GM08714 (cell line): ENCODE measurements at regions not wholly inside any gene's neighbourhood (a gene's known extent, or its start where the extent isn't known, plus 50 kb on each side); places are given as distances from the start of the nearest gene placed in this dataset.

Experiments used
- H3K4me3 ChIP-seq: fragments of 200-500 bp; sonication (Bioruptor generic); 2 replicates; pipeline ENCODE4 v1.5.1; 2014; ENCODE audit warnings: mild to moderate bottlenecking, low read length, inconsistent platforms
- ZNF274 ChIP-seq: IDR thresholded peaks from 2 replicates; pipeline ENCODE4 v1.6.1; 2012; ENCODE audit warnings: mild to moderate bottlenecking, low read depth, low read length

DNA sequence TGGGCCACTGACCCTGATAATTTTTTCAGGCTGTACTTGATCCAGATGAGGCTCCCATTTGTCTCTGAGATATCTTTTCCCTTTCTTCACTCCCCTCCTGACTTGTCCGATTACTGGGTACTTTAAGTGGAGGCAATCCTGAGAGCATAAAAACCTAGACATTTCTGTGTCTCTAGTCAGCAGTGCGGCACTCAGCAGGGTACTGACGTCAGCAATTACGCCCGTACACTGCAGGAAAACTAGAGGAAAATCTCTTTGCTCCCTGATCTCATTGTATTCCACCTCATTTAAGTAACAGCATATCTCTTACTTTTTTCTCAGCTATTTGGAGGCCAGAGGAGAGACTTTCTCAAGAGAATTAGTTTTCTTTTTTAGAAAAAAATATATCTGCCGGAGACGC lies 315.5 kb upstream of the OR4E1 start:
- no peak for TF ChIP-seq ZNF274
- no peak overlapping the region for H3K4me3 ChIP-seq

DNA sequence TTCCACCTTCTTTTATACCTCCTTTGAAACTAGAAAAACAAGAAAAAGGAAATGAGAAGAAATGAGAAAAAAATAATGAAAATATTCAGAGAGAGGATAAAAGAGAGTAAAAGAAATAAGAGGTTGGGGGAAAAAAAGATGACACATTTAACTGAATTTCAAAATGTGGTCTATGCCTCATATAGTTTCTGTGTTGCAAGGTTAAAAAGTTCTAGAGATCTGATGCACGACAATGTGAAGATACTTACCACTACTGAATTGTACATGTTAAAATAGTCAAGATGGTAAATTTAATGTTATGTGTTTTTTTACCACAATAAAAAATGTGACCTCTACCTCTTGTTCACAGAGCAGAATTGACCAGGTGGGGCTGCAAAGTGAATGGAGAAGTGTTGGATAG lies 314.8 kb upstream of the OR4E1 start:
- no peak overlapping the region for H3K4me3 ChIP-seq
- TF ChIP-seq ZNF274, result no peak

DNA sequence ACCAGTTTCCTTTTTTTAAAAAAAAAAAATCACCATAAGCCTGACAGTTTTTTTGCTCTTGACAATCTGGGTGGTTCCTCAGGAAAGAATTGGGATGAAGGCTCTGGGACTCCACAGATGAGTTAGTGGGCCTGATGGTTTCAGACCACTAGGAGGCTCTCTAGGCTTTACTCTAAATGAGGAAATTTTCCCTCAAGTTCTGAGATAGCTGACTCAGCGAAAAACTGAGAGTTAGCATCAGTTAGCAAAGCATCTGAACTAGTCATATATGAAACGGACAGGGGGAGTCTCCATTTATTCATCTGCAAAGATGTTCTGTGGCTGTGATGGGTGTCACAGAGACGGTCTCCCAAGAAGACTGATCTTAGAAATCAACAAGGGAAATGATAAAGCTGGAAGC lies 314.3 kb upstream of the OR4E1 start:
- H3K4me3 ChIP-seq, result no peak overlapping the region
- TF ChIP-seq ZNF274, result no peak

DNA sequence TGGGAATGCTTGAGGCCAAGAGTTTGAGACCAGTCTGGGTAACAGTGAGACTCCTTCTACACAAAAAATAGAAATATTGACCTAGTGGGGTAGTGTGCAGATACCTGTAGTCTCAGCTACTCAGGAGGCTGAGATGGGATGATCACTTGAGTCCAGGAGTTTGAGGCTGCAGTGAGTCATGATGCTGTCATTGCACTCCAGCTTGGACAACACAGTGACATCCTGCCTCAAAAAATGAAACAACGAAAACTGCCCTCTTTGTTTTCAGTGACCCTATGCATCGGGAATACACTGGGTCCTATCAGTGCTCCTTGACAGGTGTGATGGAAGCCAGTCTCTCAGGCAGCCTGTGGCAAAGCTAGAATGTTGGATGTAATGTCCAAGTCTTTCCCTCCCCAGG lies 311.5 kb upstream of the OR4E1 start:
- no peak for TF ChIP-seq ZNF274
- H3K4me3 ChIP-seq, result no peak overlapping the region

DNA sequence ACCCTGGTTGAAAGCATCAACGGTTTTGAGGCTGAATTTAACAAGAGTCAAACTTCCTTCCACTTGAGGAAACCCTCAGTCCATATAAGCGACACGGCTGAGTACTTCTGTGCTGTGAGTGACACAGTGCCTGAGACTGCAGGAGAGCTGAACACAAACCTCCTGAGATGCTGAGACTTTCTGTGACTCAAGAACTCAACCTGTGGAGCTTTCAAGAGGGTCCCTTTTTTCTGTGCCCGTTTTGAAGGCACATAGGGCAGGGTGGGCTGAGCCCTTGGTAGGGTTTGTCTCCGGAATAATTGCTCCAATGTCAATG lies 305.3 kb upstream of the OR4E1 start:
- no peak overlapping the region for H3K4me3 ChIP-seq
- no peak for TF ChIP-seq ZNF274

DNA sequence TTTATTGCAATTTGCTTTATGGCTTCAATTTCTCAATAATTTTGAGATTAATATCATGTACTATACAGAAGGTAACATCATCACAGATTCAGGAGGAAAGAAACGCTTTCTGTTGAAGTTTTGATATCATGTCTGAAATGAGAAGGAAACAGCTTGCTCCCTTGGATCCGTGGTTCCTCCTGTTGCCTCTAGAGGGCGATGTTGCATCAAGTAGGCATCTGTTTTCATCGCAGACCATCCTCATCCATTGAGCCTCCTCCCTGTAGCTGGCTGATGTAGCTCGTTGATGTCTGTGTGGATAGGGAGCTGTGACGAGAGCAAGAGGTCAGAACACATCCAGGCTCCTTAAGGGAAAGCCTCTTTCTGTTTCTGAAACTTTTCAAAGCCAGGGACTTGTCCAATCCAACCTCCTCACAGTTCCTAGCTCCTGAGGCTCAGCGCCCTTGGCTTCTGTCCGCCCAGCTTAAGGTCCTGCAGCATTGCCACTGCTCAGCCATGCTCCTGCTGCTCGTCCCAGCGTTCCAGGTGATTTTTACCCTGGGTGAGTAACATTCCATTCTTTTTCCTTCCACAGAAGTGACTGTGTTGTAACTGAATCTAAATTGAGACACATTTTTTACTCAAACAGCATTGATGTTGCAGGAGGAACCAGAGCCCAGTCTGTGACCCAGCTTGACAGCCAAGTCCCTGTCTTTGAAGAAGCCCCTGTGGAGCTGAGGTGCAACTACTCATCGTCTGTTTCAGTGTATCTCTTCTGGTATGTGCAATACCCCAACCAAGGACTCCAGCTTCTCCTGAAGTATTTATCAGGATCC lies 304.8 kb upstream of the OR4E1 start:
- TF ChIP-seq ZNF274, result no peak
- H3K4me3 ChIP-seq, result no peak overlapping the region

DNA sequence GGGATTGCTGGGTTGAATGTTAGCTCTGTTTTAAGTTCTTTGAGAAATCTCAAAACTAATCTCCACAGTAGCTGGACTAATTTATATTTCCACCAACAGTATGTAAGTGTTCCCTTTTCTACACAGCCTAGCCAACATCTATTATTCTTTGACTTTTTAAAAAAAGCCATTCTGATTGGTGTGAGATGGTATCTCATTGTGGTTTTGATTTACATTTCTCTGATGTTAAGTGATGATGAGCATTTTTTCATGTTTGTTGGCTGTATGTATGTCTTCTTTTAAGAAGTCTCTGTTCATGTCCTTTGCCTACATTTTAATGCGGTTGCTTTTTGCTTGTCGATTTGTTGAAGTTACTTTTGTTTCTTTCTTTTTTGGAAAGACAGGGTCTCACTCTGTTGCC lies 301.1 kb upstream of the OR4E1 start:
- no peak for TF ChIP-seq ZNF274
- no peak overlapping the region for H3K4me3 ChIP-seq

DNA sequence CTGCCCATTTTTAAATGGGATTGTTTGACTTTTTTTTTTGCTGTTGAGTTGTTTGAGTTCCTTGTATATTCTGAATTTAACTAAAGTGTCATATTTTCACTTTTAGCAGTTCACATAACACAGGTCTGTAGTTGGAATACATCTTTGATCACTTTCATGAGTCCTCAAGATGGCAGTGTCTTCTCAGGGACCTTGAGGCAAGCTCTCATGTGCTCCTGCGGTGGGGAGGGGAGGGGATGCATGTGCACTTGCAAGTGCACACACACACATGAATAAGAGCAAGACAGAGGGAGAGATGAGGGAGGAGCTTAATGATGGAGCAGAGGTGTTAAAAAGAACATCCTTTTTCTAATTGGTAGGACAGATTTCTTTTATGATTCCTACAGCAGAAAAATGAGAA lies 291.4 kb upstream of the OR4E1 start:
- no peak overlapping the region for H3K4me3 ChIP-seq

DNA sequence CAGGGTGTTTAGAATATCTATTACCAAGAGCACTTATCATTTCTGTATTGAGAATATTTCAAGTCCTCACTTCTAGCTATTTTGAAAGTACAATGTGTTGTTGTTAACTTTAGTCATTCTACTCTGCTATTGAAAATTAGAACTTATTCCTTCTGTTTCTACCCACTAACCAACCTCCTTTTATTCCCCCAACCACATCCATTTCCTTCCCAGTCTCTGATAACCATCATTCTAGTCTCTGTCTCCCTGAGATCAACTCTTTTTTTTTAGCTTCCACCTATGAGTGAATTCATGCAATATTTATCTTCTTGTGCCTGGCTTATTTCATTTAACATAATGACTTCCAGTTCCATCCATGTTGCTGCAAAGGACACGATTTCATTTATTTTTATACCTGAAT lies 290.6 kb upstream of the OR4E1 start:
- no peak for TF ChIP-seq ZNF274
- H3K4me3 ChIP-seq, result no peak overlapping the region

More for the DNA sequence above, 291.4 kb upstream of the OR4E1 start:
- TF ChIP-seq ZNF274, result no peak

DNA sequence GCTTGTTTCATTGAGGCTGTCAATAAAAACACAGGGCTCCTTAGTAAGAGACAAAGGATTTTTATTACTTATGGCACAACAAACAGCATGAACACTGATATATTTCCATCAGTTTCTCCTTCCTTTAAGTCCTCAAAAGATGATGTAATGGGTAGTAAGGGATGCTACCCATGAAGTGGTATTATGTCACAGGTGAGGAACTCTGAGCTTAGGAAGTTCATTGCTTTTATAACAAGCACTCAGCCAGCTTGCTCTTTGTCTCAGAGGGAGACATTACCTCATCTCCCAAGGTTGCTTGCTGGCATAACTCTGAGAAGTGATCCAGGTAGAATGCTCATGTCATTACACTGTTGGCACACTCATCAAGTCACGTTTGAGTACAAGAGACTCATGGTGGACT lies 287.0 kb upstream of the OR4E1 start:
- TF ChIP-seq ZNF274, result no peak
- H3K4me3 ChIP-seq, result no peak overlapping the region

DNA sequence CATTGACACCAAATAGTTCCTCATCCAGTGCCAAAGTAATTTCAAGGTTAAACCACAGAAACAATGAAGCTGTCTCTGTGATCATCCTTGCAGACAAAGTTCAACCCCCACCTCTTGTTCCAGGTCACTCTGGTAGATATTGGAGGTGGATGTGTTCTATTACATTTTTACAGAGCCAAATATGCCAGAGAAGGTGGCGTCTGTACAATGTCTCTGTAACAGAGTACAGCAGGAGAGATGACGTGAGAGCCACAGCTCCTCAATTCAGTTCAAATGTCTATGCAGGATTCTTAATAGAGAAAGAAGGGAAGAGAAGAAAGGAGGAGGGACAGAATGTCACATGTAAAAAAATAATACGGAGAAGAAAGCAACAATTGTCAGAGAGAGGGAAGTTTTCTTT lies 268.3 kb upstream of the OR4E1 start:
- no peak overlapping the region for H3K4me3 ChIP-seq
- no peak for TF ChIP-seq ZNF274

DNA sequence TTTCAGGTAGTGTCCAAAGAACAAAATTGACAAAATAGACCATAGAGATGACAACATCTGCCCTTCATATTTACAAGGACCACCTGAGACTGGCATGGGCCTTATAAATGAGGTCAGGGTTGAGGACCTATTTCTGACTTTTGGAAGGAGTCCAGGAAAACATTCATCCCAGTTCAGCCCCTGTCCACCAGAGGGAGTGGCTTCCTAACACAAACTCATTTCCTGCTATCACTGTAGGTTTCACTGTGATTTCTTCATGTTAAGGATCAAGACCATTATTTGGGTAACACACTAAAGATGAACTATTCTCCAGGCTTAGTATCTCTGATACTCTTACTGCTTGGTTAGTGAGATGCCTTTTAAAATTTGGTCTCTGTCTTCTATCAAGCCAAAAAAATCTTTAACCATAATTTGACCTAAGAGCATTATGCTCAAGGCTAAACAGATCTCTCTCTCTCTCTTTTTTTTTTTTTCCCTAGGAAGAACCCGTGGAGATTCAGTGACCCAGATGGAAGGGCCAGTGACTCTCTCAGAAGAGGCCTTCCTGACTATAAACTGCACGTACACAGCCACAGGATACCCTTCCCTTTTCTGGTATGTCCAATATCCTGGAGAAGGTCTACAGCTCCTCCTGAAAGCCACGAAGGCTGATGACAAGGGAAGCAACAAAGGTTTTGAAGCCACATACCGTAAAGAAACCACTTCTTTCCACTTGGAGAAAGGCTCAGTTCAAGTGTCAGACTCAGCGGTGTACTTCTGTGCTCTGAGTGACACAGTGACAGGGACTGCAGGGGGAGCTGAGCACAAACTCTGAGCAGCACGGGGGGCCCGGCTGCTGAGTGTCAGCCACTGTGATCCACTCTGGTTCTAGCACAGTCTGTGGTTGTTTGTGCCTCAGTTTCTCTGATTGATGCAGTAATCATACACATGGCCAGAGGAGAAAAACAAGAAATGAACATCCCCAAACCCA lies 267.6 kb upstream of the OR4E1 start:
- H3K4me3 ChIP-seq, result no peak overlapping the region
- no peak for TF ChIP-seq ZNF274

DNA sequence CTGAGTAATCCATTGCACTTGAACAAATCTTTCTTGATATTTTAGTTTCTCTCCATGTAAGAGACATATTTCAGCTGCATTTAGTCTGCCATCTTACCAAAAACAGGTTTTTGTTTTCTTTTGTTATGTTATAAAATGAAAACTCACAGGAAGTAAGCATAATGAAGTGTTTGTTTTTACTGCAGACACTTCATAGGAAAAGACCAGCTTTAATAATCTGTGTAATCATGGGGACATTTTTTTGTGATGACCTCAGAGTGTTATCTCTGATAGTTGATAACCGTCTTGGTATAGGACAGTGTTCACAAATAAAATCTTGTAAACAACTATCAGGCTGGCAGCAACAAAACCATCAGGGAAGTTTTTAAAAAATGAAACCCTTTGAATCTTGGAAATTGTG lies 266.2 kb upstream of the OR4E1 start:
- H3K4me3 ChIP-seq, result no peak overlapping the region
- no peak for TF ChIP-seq ZNF274

DNA sequence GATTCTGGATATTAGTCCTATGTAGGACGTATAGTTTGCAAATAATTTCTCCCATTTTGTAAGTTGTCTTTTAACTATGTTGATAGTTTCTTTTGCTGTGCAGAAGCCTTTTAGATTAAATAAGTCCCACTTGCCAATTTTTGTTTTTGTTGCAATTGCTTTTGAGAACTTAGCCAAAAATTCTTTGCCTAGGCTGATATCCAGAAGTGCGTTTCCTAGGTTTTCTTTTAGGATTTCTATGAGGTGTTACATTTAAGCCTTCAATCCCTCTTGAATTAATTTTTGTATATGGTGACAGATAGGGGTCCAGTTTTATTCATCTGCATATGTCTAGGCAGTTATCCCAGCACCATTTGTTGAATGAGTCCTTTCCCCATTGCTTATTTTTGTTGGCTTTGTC lies 264.4 kb upstream of the OR4E1 start:
- no peak overlapping the region for H3K4me3 ChIP-seq
- no peak for TF ChIP-seq ZNF274

DNA sequence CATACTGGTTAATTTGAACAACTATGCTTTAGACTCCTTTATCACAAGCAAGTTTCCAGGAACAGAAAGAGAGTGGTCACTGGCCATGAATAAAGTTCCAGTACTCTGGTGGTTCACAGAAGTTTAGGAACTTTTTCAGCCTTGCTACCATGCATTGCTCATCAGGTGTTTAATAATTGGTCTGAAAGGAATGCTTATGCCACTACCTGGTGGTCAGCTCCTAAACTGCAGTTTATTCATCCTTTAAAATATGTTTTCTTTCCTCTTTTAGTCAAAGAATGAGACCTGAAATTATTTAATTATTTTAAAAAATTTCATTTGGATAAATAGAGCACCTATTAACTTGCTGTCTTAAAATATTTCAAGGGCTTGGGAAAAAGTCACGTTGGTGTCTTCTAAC lies 260.1 kb upstream of the OR4E1 start:
- H3K4me3 ChIP-seq, result no peak overlapping the region
- no peak for TF ChIP-seq ZNF274

DNA sequence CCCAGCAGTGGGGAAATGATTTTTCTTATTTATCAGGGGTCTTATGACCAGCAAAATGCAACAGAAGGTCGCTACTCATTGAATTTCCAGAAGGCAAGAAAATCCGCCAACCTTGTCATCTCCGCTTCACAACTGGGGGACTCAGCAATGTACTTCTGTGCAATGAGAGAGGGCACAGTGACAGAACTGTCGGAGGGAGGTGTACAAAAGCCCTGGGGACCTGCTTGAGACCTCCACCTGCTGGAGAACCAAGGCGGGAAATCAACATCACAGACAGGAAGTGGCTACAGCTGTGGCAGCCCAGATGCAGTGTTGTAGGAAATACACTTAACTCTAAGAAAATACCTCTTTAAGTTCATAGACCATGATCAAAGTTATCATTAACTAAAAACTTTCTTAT lies 250.9 kb upstream of the OR4E1 start:
- no peak for TF ChIP-seq ZNF274
- H3K4me3 ChIP-seq, result no peak overlapping the region
